Testis (tissue), 2 donors: ENCODE measurements at regions not wholly inside any gene's neighbourhood (a gene's known extent, or its start where the extent isn't known, plus 50 kb on each side); places are given as distances from the start of the nearest gene placed in this dataset.

Experiments
- POLR2A ChIP-seq: fragments of 450-650 bp; IDR thresholded peaks from one replicate; pipeline ENCODE4 v1.6.1; 2017; ENCODE audit warnings: antibody characterized with exemption, mild to moderate bottlenecking, moderate library complexity
- TF ChIP-seq, protein P1 (sequence below), 3 experiments: fragments of 450-650 bp in 2 of 3; fragments of 200-600 bp in 1 of 3; sonication (generic) in 1 of 3; IDR thresholded peaks; one replicate each; pipeline ENCODE4 v1.5.1; 2016 to 2019; ENCODE audit warnings: antibody characterized with exemption in 3 of 3, mild to moderate bottlenecking in 2 of 3, moderate library complexity in 1 of 3

DNA sequence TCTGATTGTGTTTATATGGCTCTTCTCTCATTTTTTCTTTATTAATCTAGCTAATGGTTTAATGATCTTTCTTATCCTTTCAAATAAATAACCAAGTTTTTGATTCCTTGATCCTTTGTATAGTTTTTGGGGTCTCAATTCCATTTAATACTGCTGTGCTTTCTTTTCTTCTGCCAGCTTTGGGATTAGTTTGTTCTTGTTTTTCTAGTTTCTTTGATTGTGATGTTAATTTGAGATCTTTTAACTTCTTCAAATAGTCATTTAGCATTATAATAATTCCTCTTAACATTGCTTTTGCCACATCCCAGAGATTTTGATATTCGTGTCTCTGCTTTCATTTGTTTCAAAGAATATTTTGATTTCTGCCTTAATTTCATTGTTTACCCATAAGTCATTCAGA, 1126.6 kb downstream of the NAALADL2 start:
- TF ChIP-seq, protein P1, sequence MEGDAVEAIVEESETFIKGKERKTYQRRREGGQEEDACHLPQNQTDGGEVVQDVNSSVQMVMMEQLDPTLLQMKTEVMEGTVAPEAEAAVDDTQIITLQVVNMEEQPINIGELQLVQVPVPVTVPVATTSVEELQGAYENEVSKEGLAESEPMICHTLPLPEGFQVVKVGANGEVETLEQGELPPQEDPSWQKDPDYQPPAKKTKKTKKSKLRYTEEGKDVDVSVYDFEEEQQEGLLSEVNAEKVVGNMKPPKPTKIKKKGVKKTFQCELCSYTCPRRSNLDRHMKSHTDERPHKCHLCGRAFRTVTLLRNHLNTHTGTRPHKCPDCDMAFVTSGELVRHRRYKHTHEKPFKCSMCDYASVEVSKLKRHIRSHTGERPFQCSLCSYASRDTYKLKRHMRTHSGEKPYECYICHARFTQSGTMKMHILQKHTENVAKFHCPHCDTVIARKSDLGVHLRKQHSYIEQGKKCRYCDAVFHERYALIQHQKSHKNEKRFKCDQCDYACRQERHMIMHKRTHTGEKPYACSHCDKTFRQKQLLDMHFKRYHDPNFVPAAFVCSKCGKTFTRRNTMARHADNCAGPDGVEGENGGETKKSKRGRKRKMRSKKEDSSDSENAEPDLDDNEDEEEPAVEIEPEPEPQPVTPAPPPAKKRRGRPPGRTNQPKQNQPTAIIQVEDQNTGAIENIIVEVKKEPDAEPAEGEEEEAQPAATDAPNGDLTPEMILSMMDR (IDR thresholded peaks at IDR 0.05): no peak
- TF ChIP-seq POLR2A: no peak
